ENCODE measurements at regions not wholly inside any gene's neighbourhood (a gene's known extent, or its start where the extent isn't known, plus 50 kb on each side); places are given as distances from the start of the nearest gene placed in this dataset.
"Not testable (repeated sequence)": the region's sequence is repeated elsewhere in the genome, so short reads cannot be mapped to it uniquely, and the experiment has no call there.

DNA sequence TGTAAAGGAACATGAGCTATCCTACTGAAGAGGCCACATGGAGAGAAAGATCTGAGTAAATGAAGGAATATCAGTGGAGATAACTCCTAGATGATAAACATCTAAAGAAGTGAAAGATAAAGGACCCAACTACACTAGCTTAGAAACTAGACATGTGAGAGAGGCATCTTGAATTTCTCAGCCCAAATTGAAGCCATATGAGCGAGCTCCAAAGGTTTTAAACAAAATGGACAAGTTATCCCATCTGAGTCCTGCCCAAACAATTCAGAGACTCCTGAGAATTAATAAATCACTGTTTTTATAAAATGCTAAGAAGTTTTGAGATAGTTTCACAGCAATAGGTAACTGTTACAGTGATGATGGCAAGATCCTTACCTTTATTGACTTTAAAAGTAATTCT, 438.9 kb downstream of the NAV3 start:
- TF ChIP-seq, protein P1, sequence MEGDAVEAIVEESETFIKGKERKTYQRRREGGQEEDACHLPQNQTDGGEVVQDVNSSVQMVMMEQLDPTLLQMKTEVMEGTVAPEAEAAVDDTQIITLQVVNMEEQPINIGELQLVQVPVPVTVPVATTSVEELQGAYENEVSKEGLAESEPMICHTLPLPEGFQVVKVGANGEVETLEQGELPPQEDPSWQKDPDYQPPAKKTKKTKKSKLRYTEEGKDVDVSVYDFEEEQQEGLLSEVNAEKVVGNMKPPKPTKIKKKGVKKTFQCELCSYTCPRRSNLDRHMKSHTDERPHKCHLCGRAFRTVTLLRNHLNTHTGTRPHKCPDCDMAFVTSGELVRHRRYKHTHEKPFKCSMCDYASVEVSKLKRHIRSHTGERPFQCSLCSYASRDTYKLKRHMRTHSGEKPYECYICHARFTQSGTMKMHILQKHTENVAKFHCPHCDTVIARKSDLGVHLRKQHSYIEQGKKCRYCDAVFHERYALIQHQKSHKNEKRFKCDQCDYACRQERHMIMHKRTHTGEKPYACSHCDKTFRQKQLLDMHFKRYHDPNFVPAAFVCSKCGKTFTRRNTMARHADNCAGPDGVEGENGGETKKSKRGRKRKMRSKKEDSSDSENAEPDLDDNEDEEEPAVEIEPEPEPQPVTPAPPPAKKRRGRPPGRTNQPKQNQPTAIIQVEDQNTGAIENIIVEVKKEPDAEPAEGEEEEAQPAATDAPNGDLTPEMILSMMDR (IDR thresholded peaks at IDR 0.05; ENCODE audit: low read depth, low read length, missing control alignments): no peak
- H3K4me3 ChIP-seq (ENCODE audit: low read depth, low read length): no peak overlapping the region
- no peak for DNase-seq (ENCODE audit: low read depth)

DNA sequence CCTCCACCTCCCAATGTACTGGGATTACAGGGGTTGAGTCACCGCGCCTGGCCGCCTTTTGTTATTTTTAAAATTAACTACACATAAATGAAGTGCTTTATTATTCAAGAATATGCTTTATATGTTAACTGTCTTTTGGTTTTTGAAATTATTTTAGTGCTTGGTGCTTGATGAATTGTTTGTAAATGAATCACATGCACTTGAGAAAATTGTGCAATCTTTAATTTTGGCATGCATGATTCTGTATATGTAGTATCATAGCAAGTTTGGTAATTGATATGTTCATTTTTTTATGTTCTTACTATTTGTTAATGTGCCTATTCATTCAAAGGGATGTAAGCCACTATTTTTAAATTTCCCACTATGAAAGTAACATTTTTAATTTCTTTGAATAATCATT, 440.9 kb downstream of the NAV3 start:
- no peak for DNase-seq (ENCODE audit: low read depth)
- H3K4me3 ChIP-seq (ENCODE audit: low read depth, low read length): no peak overlapping the region
- TF ChIP-seq, protein P1 (IDR thresholded peaks at IDR 0.05; ENCODE audit: low read depth, low read length, missing control alignments): no peak

DNA sequence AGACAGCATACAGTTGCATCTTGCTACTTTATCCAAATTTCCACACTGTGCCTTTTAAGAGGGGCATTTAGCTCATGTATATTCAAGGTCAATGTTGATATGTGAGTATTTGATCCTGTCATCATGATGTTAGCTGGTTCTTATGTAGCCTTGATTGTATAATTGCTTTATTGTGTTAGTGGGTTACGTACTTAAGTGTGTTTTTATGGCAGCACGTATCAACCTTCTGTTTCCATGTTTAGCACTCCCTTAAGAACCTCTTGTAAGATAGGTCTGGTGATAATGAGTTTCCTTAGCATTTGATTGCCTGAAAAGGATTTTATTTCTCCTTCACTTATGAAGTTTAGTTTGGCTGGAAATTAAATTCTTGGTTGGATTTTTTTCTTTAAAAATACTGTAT, 445.2 kb downstream of the NAV3 start:
- TF ChIP-seq, protein P1 (IDR thresholded peaks at IDR 0.05; ENCODE audit: low read depth, low read length, missing control alignments): no peak
- DNase-seq (ENCODE audit: low read depth): no peak
- H3K4me3 ChIP-seq (ENCODE audit: low read depth, low read length): no peak overlapping the region

DNA sequence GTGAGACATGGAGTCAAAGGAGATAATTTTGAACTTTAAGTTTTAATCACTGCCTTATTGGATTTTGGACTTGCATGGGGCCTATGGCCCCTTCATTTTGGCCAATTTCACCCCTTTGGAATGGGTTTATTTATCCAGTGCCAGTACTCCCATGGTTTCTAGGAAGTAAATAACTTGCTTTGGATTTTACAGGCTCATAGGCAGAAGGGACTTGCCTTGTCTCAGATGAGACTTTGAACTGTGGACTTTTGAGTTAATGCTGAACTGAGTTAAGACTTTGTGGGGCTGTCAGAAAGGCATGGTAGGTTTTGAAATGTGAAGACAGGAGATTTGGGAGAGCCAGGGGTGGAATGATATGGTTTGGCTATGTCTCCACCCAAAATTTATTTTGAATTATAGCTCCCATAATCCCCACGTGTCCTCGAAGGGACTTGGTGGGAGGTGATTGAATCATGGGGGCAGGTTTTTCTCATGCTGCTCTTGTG, 448.1 kb downstream of the NAV3 start:
- H3K4me3 ChIP-seq (ENCODE audit: low read depth, low read length): no peak overlapping the region
- no peak for DNase-seq (ENCODE audit: low read depth)
- TF ChIP-seq, protein P1 (IDR thresholded peaks at IDR 0.05; ENCODE audit: low read depth, low read length, missing control alignments): no peak

GRCh38 chr12:78279567-78279966, 448.9 kb downstream of the NAV3 start:
- TF ChIP-seq, protein P1 (IDR thresholded peaks at IDR 0.05; ENCODE audit: low read depth, low read length, missing control alignments): no peak
- no peak for DNase-seq (ENCODE audit: low read depth)
- no peak overlapping the region for H3K4me3 ChIP-seq (ENCODE audit: low read depth, low read length)

- H3K4me3 ChIP-seq (ENCODE audit: low read depth, low read length): not testable (repeated sequence)
Observed at GRCh38 chr12:78281102-78281501, 450.4 kb downstream of the NAV3 start.

GRCh38 chr12:78284417-78284816, 453.7 kb downstream of the NAV3 start:
- TF ChIP-seq, protein P1 (IDR thresholded peaks at IDR 0.05; ENCODE audit: low read depth, low read length, missing control alignments): no peak
- no peak overlapping the region for H3K4me3 ChIP-seq (ENCODE audit: low read depth, low read length)
- DNase-seq (ENCODE audit: low read depth): no peak

More at GRCh38 chr12:78281102-78281501, 450.4 kb downstream of the NAV3 start:
- not testable (repeated sequence) for DNase-seq (ENCODE audit: low read depth)
